Skeletal muscle tissue (tissue), 3 donors: ENCODE measurements at regions not wholly inside any gene's neighbourhood (a gene's known extent, or its start where the extent isn't known, plus 50 kb on each side); places are given as distances from the start of the nearest gene placed in this dataset.

Experiments
- H3K27ac ChIP-seq: one replicate; pipeline ENCODE4 v1.7.0; 2013; ENCODE audit warnings: mild to moderate bottlenecking, low read depth, low read length, inconsistent platforms
- H3K27me3 ChIP-seq, 3 donors: one replicate each; pipeline ENCODE4 v1.7.0; 2013; ENCODE audit warnings: low read length in 3 of 3; ENCODE audit not compliant: control insufficient read depth in 3 of 3, insufficient read depth in 3 of 3
- H3K36me3 ChIP-seq, 3 donors: one replicate each; pipeline ENCODE4 v1.7.0; 2013; ENCODE audit warnings: low read length in 3 of 3; ENCODE audit not compliant: control insufficient read depth in 3 of 3, insufficient read depth in 3 of 3
- H3K4me1 ChIP-seq, 3 donors: one replicate each; pipeline ENCODE4 v1.7.0; 2013; ENCODE audit warnings: low read length in 3 of 3, mild to moderate bottlenecking in 3 of 3; ENCODE audit not compliant: control insufficient read depth in 3 of 3, insufficient read depth in 3 of 3
- H3K4me3 ChIP-seq, 3 donors: one replicate each; pipeline ENCODE4 v1.7.0; 2013; ENCODE audit warnings: low read length in 3 of 3
- H3K9ac ChIP-seq, 3 donors: one replicate each; pipeline ENCODE4 v1.7.0; 2013; ENCODE audit warnings: low read length in 3 of 3, mild to moderate bottlenecking in 3 of 3, moderate library complexity in 2 of 3, low read depth in 1 of 3
- H3K9me3 ChIP-seq, 3 donors: one replicate each; pipeline ENCODE4 v1.7.0; 2013; ENCODE audit warnings: low read length in 3 of 3; ENCODE audit not compliant: control insufficient read depth in 3 of 3
- donor health status: Osteomylitis.

DNA sequence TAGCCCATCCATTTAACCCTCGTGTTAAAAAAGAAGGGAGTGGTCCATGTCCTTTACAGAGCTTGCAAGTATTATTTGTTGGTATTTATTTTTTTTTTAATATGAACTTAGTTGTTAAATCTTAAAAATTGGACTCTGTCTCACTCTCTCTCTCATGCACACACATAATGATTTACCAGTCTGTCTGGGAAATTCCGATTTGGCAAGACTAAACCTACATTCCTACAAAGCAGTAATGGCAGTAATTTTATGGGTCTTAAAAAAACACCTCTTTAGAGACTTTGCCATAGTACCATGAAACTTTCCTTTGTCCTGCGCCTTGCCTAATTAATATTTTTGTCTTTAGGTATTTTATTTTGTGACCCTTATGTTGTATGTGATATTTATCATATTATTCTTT, 239.5 kb upstream of the PPP1R3A start:
- peaks cover 7 to 9% (median 8%) of the 10 kb centered on the region in 3 donors for H3K4me1 ChIP-seq
- no peaks in the 10 kb centered on the region for H3K27me3 ChIP-seq
- H3K36me3 ChIP-seq: no peaks in the 10 kb centered on the region
- no peak overlapping the region for H3K4me3 ChIP-seq
- no peaks in the 10 kb centered on the region for H3K9me3 ChIP-seq
- no peak overlapping the region for H3K9ac ChIP-seq
- no peak overlapping the region for H3K27ac ChIP-seq

DNA sequence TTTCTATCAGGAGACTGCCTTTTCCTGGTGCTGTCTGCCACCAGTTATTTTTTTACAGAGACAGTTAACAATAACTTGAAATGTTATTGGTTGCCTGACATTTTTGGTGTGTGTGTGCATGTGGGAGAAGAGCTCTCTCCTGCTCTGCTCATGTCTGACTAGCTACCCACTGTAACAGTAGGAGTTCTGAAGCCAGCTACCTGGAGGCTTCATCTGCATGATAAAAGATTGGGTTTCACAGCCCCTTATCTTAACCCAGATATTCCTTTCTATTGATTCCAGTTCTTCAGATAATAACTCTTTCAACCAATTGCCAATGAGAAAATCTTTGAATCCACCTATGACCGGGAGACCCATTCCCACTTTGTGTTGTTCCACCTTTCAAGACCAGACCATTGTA, 237.4 kb upstream of the PPP1R3A start:
- Histone ChIP-seq H3K4me3 (no peak overlapping the region), H3K4me1 (peaks cover 8 to 9% (median 9%) of the 10 kb centered on the region in 3 donors), H3K27me3 (no peaks in the 10 kb centered on the region), H3K27ac (no peak overlapping the region), H3K9me3 (no peaks in the 10 kb centered on the region), H3K36me3 (no peaks in the 10 kb centered on the region), H3K9ac (no peak overlapping the region)

DNA sequence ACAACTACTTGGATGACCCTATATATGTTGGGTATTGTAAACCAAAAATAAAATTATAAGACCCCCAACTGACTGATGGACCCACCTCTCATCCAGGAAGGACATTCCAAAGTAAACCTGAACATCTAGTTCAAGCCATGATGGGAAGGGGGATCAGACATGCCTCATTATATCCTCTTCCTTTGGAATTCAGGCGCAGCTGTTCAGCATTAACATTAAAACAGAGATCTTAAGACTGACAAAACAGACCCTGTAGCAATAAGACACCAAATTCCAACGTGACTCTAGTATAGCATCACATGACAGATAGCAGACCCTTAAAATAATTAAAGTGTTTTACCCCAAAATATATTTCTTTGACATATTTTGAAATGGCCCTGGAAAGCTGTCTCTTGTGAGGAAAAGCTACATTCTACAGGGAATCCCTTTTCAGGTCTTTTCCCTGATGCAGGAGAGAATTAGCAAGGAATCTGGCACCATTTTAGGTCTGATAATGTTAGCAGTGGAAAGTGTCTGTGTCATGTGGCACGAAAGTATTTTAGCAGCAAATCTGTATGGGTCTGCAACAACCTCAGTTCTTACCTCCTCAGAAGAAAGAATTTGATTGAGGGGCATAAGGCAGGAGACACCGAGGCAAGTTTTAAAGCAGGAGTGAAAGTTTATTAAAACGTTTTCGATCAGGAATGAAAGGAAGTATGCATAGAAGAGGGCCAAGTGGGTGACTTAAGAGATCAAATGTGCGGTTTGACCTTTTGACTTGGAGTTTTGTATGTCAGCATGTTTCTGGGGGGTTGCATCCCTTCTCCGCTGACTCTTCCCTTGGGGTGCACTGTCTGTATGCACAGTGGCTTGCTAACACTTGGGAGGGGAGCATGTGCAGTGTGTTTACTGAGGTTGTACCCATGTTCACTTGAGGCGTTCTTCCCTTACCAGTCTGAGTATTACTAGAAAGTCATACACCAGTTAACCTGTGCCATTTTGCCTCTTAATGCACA, 236.6 kb upstream of the PPP1R3A start:
- Histone ChIP-seq H3K27me3 (no peaks in the 10 kb centered on the region), H3K4me1 (peaks cover 8 to 9% (median 9%) of the 10 kb centered on the region in 3 donors), H3K27ac (no peak overlapping the region), H3K9me3 (no peaks in the 10 kb centered on the region), H3K4me3 (no peak overlapping the region), H3K36me3 (no peaks in the 10 kb centered on the region), H3K9ac (no peak overlapping the region)

DNA sequence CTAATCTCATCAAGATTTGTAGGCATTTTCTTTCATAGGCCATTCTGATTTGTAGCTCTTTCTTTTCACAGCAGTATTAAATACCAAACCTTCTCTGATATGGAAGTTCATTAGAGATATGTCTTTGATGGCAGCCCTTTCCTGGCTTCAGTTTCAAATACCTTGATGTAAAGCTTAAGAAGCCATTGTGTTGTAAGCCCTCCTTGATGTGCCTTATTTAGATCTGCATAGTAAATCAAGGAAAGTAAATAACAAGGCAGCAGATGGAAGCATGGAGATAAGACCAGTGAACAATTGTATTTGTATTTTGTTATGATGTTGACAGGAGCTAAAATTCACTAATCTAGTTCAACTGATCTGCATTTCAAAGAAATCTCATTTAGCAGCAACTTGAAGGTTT, 234.9 kb upstream of the PPP1R3A start:
- Histone ChIP-seq H3K36me3 (no peaks in the 10 kb centered on the region), H3K9ac (no peak overlapping the region), H3K4me3 (no peak overlapping the region), H3K27ac (no peak overlapping the region), H3K4me1 (peaks cover 8 to 9% (median 9%) of the 10 kb centered on the region in 3 donors), H3K9me3 (no peaks in the 10 kb centered on the region), H3K27me3 (no peaks in the 10 kb centered on the region)

DNA sequence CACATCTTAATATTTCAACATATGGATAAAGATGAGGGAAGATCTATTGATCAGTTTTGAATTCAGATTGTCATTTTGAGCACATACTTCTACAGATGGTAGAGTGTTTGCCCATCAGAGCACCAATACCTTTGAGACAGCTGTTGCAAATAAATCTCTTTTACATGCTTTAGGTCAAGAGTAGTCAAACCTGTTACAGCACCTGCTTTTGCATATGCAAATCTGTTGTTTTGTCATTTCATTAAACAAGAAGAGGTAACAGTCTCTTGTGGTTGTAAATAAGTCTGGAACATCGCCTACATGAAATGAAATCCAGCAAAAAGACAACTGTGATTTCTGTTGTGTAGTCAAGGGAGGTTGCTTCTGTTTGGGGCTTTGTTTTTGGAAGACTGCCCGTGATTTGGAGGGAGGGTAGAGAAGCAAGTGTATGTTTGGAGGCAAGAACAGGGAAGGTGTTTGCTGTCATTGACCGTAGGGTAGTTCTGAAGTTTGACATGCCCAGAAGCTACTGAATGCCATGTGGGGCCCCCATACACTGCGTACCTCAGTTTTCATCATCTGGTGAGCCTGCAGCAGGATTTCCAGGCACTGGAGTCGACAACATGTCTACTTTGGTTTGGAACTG, 233.6 kb upstream of the PPP1R3A start:
- no peak overlapping the region for H3K9ac ChIP-seq
- H3K27ac ChIP-seq: no peak overlapping the region
- peaks cover 8 to 9% (median 9%) of the 10 kb centered on the region in 3 donors for H3K4me1 ChIP-seq
- no peaks in the 10 kb centered on the region for H3K27me3 ChIP-seq
- no peaks in the 10 kb centered on the region for H3K36me3 ChIP-seq
- H3K4me3 ChIP-seq: no peak overlapping the region
- no peaks in the 10 kb centered on the region for H3K9me3 ChIP-seq

DNA sequence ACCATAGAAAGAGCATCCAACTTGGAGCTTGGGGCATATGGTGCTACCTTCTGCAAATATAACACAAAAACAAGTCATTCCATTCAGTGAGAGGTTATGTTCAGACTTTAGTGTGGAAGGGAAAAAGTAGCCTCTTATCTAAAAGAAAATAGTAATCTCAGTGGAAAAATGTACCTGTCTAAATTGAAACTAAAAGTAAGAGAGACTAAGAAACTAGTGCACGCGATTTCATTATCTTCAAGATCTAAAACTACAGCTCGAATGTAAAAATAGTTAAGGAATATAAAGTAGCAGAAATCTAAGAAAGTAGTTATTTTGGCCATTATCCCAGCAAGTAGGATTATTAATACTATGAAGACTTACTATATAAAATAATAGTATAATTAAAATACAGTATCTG, 233.0 kb upstream of the PPP1R3A start:
- no peak overlapping the region for H3K27ac ChIP-seq
- no peak overlapping the region for H3K9ac ChIP-seq
- H3K4me1 ChIP-seq: peaks cover 8 to 9% (median 9%) of the 10 kb centered on the region in 3 donors
- no peaks in the 10 kb centered on the region for H3K36me3 ChIP-seq
- no peaks in the 10 kb centered on the region for H3K27me3 ChIP-seq
- H3K4me3 ChIP-seq: no peak overlapping the region
- no peaks in the 10 kb centered on the region for H3K9me3 ChIP-seq

DNA sequence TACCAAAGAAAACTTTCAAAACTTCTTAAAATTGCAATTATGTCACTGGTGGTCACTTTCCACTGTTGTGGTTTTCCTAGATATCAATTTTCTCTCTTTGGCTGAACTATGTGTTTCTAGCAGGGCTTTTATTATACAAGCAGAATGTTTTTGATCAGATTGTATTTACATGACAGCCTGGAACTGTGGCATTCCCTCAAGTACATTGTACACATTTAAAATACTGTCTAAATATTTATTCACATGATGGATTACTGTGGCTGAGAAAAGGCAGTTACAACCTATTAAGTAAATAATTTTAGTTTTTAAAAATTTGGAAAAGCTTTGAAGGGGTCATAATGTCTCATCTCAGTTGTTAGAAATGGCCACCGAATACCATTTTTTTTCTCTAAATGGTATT, 231.9 kb upstream of the PPP1R3A start:
- Histone ChIP-seq H3K36me3 (no peaks in the 10 kb centered on the region), H3K4me1 (peaks cover 5 to 9% (median 6%) of the 10 kb centered on the region in 3 donors), H3K9me3 (no peaks in the 10 kb centered on the region), H3K27me3 (no peaks in the 10 kb centered on the region), H3K27ac (no peak overlapping the region), H3K9ac (no peak overlapping the region), H3K4me3 (no peak overlapping the region)

DNA sequence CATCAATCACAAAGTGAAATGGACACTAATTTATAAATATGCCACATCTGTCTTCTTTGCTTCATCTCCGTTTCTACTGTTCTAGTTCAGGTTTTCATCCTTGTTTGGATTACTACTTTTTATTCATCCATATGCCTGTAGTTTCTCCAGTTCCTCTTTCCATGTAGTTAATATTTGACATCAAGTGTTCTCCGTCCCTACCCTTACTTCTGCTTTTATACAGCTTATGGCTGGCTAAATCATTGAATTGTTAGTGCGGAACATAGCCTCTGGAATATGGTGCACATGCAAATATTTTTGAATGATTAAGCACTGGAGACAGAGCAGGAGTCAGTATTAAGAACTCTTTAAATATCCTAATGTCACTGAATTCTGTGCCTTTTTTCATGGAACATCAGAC, 230.0 kb upstream of the PPP1R3A start:
- H3K27me3 ChIP-seq: no peaks in the 10 kb centered on the region
- H3K9ac ChIP-seq: no peak overlapping the region
- H3K4me1 ChIP-seq: peaks cover 0 to 2% (median 0%) of the 10 kb centered on the region in 3 donors
- no peaks in the 10 kb centered on the region for H3K36me3 ChIP-seq
- no peaks in the 10 kb centered on the region for H3K9me3 ChIP-seq
- H3K4me3 ChIP-seq: no peak overlapping the region
- no peak overlapping the region for H3K27ac ChIP-seq

DNA sequence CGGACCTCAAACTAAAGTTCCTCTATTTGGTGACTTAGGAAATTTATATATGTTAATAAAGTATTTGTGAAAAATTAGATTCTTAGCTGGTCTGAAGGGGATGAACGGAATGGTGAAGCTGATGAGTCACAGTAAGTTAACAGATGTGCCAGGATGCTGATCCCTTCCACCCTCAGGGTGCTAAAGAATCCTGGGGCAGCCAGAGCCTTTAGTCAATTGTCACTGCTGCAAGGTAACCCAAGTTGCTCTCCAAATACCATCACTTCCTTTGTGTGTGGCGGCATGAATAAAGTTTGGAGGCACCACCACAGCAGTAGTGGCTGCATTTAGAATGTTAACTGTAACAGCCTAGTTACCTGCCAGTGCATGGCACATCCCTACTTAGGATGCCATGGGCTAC, 222.6 kb upstream of the PPP1R3A start:
- Histone ChIP-seq H3K9ac (no peak overlapping the region), H3K27me3 (no peaks in the 10 kb centered on the region), H3K9me3 (no peaks in the 10 kb centered on the region), H3K27ac (no peak overlapping the region), H3K4me1 (no peaks in the 10 kb centered on the region), H3K36me3 (no peaks in the 10 kb centered on the region), H3K4me3 (no peak overlapping the region)

DNA sequence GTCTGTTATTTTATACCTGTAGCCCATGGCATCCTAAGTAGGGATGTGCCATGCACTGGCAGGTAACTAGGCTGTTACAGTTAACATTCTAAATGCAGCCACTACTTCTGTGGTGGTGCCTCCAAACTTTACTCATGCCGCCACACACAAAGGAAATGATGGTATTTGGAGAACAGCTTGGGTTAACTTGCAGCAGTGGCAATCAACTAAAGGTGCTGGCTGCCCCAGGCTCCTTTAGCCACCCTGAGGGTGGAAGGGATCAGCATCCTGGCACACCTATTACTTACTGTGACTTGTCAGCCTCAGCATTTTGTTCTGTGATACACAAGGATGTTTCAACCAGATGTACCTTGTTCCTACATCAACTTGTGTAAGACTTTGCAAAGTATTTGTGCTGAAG, 221.8 kb upstream of the PPP1R3A start:
- no peaks in the 10 kb centered on the region for H3K4me1 ChIP-seq
- no peak overlapping the region for H3K9ac ChIP-seq
- H3K4me3 ChIP-seq: no peak overlapping the region
- no peak overlapping the region for H3K27ac ChIP-seq
- H3K9me3 ChIP-seq: no peaks in the 10 kb centered on the region
- no peaks in the 10 kb centered on the region for H3K27me3 ChIP-seq
- H3K36me3 ChIP-seq: no peaks in the 10 kb centered on the region
